CD4-positive, alpha-beta T cell treated with Interleukin-21 for 1 hour (primary cell): ENCODE measurements at regions not wholly inside any gene's neighbourhood (a gene's known extent, or its start where the extent isn't known, plus 50 kb on each side); places are given as distances from the start of the nearest gene placed in this dataset.

Experiments
- DNase-seq: peaks from one replicate; pipeline ENCODE4 v3.0.0-alpha.2; 2020

DNA sequence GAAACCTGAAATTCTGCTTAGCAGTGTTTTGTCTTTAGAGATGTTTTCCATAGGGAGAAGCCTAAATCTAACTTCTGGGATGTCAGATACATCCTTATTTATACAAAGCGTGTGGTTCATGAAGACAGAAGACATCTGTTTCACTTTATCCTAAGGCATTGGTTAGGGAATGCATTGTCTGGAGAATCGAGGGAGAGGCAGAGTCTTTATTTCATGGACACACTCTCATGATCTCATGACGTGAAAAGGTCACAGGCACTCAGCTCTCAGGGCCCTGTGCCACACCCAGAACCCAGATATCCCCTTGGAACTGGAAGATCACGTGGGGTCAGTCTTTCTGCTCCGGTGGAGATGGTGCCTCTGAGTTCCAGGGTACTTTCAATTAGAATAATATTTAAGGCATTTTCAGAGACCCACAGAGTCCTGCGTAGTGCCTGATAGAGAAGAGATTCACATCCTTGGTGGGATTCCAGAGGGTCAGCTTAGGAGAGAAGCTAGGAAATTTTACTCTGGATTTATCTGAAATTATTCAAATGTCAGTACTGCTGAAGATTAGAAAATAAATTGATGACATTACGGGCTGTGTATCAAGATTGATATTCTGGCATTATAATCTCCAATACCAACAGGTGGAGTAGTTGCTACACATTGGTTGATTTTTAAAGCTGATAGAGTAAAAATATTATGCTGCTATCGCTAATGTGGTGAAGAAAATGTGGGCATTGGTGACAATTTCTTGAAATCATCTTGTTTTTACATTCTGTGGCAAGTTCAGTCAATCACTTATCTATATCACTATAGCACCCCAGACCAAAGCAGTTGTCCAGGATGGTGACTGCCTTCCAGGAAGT is 378.3 kb downstream of the MTRR start:
- no peak for DNase-seq

GRCh38 chr5:8253376-8253775 is 384.4 kb downstream of the MTRR start:
- DNase-seq, result no peak

GRCh38 chr5:8254674-8255073 is 385.7 kb downstream of the MTRR start:
- no peak for DNase-seq

DNA sequence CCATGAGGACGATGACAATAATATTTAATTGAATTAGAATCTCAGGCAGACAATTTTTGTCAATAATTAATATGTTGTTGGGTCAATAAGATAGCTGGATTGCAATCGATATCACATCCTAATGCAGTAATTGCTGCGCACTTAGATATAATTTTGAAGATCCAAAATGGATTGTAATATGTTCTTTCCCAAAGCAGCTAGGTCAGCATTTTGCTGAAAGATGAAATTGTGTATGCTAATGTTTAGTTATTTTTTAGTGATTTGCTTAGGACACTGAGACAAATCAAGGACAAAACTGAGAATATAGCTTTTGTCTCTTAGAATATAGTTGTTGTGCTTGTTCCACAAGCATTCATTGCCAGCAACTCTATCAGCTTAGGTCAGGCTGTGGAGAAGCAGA is 389.9 kb downstream of the MTRR start:
- DNase-seq, result no peak

- DNase-seq, result no peak
These were observed 401.3 kb downstream of the MTRR start for GRCh38 chr5:8270246-8270645.

- DNase-seq, result no peak
These were observed 411.9 kb downstream of the MTRR start for GRCh38 chr5:8280711-8281363.

DNA sequence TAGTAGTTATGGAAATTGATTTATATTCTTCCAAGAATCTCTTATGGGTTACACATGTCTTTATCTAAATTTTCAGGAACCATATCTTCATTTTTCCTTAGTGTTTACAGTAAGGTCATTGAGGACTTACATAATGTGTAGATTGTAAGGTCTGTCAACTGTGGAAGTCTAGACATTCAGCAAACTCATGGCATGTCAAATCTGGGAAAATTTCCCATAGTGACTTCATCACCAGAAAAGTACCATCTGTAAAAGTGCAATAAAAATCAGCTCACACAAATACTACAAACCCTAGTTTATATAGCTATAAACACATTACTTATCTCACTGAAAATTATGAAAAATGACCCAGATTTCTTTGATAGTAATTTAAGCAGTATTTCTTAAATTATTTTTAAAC is 419.4 kb downstream of the MTRR start:
- no peak for DNase-seq

- DNase-seq, result no peak
These were observed 420.1 kb downstream of the MTRR start for GRCh38 chr5:8288897-8289516.

DNA sequence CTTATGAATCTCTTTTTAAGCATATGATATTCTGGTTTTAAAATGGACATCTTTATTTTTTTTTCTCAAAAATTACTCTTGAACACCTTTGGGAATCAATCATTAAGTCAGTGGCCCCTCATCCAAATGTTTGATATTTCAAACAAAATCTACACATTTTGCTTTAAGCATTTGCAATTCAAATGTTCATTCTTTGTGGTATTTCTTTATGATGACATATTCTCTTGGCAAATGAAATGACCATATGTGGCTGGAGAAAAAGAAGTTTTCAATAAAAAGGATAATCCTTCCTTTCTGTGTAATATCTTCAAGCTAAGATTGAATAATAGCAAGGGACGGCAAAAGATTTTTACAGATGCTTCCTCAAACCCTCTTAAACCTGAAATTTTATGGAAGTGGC is 420.8 kb downstream of the MTRR start:
- DNase-seq, result no peak

GRCh38 chr5:8290721-8291120 is 421.8 kb downstream of the MTRR start:
- no peak for DNase-seq

DNA sequence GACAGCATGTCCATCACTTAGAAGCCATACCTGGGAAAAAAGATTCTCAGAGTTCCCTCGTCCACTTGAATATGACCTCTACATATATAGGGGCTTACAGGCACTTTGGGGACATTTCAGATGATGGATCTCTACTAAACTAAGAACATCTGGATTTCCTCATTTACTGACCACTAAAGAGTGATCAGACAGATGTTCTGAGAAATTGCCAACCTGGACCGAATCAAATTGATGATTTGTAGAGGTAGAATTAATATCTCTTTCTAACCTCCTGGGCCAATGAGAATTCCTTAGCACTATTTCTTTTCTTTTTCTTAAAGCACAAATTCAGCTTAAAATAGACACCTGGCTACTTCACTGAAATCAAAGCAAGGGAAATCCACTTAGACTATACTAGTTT is 422.7 kb downstream of the MTRR start:
- no peak for DNase-seq

DNA sequence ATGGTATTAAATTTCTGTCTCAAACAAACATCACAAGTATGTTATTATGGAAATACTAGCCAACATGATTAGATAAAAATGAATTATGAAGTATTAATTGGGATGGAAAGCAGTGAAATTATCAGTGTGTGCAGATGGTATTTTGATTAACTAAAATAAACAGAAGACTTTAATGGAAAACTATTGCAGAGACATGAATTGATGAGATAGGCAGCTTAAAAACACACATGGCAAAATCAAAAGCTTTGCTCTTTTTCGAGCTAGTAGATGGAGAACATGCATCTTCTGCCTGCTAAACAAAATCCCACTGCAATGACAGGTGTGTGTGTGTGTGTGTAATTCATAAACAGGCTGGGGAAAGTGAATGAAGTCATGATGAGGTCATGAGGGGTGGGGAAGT is 426.2 kb downstream of the MTRR start:
- DNase-seq, result no peak

GRCh38 chr5:8299716-8300115 is 430.8 kb downstream of the MTRR start:
- no peak for DNase-seq

DNA sequence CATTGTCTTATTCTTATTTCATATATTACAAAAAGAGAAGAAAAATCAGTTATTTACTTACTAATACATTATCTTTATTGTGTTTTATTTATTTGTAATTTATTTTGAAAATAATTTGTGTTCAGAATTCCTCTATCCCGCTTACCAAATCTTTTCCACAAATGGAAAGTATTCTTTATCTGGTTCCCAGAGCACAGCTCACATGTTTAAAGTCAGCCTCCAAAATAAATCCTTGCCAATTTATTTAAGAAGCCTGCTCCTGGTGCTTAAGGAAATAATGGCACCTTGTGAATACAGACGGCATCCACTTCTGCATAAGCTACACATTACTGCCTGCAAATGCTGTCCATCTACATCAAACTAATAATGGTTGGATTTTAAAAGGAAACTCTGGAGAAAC is 435.4 kb downstream of the MTRR start:
- DNase-seq, result no peak

DNA sequence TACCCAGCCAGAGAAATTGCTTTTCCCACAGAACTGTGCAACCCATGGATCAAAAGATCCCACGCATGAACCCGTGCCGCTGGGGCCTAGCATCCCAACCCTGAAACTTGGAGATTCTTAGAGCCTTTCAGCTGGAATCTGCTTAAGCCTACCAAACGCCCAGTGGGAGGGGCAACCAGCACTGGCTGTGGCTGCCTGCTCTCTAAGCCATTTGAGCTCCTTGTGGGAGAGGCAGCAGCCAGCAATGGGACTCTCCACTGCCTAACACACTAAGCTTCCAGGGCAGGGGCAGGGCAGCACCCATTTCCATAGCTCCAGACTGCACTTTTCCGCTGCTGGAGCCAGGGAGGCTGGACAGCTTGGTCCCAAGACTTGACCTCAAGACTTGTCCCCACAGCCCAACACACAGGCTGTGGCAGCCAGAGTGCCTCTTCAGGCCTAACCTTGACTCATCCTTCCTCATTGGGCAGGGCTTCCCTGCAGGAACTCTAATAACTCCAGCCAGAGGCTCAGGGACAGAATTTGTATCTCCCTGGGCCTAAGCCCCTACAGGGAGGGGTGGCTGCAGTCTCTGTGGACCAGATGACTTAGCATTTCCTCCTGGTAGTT is 437.4 kb downstream of the MTRR start:
- no peak for DNase-seq

DNA sequence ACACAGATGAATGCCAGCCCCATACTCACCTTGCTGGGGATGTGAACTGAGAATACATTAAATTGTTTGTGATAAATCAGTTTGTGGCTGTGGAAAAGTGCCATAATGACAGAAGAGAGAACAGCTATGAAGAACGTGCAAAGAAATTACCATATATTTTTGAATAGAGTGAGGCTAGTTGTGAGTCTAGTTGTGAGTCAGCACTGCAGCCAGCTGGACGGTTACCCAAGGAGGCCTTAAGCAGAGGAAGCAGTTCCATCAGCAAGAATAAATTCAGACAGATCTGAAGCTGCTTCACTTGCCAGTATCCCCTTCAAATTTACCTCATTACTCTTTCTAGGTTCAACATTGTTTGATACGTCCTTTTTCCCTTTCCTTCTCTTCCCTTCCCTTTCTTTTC is 446.0 kb downstream of the MTRR start:
- no peak for DNase-seq

DNA sequence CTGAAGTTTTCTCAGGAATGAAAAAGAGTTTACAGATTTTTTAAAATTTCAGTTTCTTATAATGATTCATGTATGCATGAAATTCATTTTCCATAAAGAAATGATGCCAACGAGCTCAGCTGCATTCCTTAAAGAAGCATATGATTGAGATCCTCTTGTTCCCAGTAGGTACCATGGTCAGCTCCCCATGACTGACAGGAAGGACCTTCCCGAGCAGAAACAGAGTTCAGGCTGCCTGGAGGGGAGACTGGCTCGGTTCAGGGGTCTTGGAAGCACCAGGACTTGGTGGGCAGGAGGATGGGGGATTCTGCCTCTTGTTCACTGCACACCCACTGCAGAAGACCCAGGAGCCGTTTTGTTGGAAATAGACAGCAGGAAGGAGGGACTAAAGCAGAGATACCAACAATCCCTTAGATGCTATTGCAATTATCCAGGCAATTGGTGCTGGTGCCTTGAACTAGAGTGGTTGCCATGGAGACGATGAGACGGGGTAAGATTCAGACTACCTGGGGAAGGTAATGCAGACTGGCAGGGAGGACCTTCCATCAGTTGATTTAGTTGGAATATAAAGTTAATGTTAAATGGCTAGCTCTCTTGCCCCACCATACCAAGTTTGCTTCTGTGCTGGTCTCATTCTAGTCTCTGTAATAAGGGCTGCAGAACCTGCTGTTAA is 447.8 kb downstream of the MTRR start:
- DNase-seq, result no peak

GRCh38 chr5:8317335-8317734 is 448.4 kb downstream of the MTRR start:
- DNase-seq, result no peak

DNA sequence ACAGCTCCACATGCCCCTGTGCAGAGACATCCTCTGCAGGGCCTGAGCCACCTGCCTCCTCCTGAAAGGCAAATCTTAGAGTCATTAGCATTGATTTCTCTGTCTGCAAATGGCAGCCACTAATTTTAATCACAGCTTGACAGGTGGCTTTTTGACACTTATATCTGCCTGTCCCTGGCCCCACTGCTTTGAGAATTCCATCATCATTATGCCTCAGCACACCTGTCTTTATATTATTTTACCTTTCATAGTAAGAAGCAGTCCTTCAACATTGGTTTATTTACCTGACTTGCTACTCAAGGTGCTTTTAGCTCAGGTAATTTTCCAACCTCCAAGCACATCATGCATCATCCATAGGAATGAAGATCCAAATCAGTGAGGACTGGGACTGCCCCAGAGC is 451.3 kb downstream of the MTRR start:
- DNase-seq, result no peak

DNA sequence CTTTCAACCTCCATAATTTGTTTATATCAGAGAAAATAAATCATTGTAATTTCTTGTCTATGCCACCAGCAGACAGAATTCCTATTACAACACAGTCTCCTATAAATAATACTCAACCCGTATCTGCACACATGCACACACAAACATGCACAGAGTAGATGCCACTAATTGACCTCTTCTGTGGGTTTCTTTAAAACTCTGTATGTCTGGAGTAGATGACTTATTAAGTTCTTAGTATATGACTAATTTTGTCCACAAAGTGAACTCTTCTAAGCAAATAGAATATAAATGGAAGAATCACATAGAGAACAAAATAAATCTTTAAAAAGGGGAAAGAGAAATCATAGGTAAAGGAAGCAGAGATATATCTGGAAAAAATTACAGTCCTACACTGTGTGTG is 452.3 kb downstream of the MTRR start:
- DNase-seq, result no peak

- no peak for DNase-seq
These were observed 453.5 kb downstream of the MTRR start for GRCh38 chr5:8322484-8322883.

- no peak for DNase-seq
These were observed 458.1 kb downstream of the MTRR start for GRCh38 chr5:8327016-8327415.

DNA sequence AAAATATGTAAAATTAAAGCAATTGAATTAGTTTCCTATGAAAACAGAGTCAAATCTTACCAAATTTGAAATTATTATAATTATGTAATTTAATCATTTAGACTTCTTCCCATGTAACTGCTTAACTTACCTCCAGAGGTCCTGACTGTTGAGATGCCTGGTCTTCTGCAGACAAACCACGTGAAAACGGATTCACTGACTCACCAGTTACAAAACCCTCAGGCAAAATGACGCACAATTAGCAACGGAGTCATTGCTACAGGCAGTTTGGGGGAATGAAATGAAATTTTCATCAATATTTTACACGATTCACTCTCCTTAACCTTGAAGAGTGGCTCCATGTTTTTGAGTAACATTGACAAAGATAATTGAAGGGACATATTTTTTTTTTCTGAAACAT is 460.8 kb downstream of the MTRR start:
- no peak for DNase-seq
